Fibroblast of lung (primary cell): ENCODE measurements at regions not wholly inside any gene's neighbourhood (a gene's known extent, or its start where the extent isn't known, plus 50 kb on each side); places are given as distances from the start of the nearest gene placed in this dataset.

Source experiments
- EZH2 ChIP-seq: IDR thresholded peaks from 2 replicates; pipeline ENCODE4 v1.5.1; 2012; ENCODE audit warnings: low read length, control low read depth, mild to moderate bottlenecking; ENCODE audit errors: missing control alignments
- TF ChIP-seq, protein P1 (sequence below), 2 donors: IDR thresholded peaks in 1 of 2; conservative IDR thresholded peaks in 1 of 2; 1 replicate in 1 of 2; 2 replicates in 1 of 2; pipeline ENCODE4 v1.5.1; 2011 to 2012; ENCODE audit warnings: low read length in 2 of 2, control low read depth in 1 of 2, inconsistent platforms in 1 of 2, low read depth in 1 of 2, mild to moderate bottlenecking in 1 of 2

DNA sequence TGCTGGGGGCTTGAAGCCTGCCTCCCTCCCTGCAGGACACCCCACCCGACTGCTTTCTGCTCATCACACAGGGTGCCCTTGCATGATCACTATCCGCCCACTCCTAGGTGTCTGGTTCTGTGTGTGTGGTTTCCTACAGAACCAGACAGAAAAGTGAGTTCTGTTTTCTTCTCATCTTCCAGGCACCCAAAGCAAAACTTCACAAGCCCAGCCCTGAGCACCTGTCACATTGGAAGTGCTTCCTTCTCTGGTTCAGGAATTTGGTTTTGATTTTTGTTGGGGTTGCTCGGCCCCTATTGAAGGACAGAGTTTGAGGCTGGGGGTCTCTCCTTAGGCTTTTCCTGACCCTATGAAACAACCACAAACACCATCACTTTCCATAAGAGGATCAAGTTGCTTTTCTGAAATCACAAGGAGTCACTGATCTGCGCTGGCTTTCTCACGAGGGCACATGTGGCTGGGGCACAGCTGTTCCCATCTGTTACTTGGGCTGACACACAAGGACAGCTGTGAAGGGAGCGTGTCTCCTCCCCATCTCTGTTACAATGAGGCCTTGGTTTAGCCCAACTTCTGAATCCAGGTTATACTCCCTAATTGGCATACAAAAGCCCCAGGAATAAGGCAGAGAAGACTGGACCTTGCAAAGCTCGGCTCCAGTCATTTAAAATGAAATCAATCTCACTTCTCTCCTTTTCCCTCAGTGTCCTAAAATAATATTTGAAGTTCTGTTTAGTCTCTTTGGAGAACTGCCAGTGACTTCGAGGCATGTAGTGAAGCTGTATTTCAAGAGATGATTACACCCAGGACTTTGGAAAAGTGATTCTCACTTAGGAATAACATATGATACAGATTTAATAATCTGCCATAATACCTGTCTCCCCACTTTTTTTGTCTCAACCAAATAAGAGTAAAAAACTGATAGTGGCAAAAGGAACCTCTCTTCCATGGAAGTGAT lies 213.1 kb upstream of the GAS1 start:
- TF ChIP-seq, protein P1, sequence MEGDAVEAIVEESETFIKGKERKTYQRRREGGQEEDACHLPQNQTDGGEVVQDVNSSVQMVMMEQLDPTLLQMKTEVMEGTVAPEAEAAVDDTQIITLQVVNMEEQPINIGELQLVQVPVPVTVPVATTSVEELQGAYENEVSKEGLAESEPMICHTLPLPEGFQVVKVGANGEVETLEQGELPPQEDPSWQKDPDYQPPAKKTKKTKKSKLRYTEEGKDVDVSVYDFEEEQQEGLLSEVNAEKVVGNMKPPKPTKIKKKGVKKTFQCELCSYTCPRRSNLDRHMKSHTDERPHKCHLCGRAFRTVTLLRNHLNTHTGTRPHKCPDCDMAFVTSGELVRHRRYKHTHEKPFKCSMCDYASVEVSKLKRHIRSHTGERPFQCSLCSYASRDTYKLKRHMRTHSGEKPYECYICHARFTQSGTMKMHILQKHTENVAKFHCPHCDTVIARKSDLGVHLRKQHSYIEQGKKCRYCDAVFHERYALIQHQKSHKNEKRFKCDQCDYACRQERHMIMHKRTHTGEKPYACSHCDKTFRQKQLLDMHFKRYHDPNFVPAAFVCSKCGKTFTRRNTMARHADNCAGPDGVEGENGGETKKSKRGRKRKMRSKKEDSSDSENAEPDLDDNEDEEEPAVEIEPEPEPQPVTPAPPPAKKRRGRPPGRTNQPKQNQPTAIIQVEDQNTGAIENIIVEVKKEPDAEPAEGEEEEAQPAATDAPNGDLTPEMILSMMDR (conservative IDR thresholded peaks at IDR 0.05 in 1 of 2, IDR thresholded peaks at IDR 0.05 in 1 of 2; ENCODE audit: low read depth in 1 of 2, low read length in 2 of 2) = no peak
- no peak for TF ChIP-seq EZH2
